GM19372 (cell line): ENCODE measurements at regions not wholly inside any gene's neighbourhood (a gene's known extent, or its start where the extent isn't known, plus 50 kb on each side); places are given as distances from the start of the nearest gene placed in this dataset.

Experiments
- ATAC-seq: cut with Tn5 transposase; IDR thresholded peaks from one replicate; pipeline ENCODE4 v1.9.1; 2021; ENCODE audit warnings: mild to moderate bottlenecking, low read depth, moderate library complexity; ENCODE audit not compliant: unreplicated experiment

DNA sequence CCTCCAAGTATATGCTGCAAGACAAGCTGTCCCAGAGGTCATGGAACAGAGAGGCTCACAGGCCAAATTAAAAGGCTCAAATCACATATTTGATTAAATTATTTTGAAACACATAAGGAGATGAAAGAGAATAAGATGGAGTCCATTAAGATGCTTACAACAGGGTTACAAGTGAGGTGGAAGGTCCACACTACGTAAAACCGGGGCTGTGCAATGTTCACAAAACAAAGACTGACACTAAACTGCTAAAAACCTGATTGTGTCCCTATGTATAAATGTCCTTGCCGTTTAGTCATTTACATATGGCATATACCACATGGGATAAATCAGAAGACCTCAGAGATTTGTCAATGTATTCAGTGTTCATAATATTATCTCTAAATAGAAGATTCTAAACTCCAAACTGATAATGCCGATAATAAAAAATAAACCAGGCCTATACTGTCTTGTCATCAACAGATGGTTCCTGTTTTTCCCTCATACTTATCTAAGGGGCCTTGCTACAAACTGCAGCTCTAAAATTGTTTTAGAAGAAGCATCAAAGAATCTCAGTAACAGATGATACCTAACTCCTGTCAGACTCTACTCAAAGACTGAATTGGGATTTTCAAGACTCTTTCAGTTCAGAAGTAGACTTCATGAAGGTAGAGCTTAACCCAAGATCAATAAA, 51.8 kb upstream of the RIPOR2 start:
- no peak for ATAC-seq

DNA sequence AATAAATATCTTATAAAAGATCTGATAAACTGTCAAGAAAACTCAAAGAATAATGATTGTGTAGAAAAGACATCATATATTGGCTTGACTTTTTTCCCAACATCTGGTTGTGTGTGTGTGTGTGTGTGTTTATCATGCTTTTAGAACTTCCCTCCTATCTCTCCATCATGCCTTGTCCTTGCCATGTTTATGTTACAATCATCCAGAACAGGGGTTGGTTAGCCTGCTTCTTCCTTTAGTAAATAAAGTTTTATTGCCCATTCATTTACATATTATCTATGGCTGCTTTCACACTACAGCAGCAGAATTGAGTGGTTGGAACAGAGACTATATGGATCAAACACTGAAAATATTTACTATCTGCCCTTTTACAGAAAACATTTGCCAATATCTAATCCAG, 52.8 kb upstream of the RIPOR2 start:
- no peak for ATAC-seq

DNA sequence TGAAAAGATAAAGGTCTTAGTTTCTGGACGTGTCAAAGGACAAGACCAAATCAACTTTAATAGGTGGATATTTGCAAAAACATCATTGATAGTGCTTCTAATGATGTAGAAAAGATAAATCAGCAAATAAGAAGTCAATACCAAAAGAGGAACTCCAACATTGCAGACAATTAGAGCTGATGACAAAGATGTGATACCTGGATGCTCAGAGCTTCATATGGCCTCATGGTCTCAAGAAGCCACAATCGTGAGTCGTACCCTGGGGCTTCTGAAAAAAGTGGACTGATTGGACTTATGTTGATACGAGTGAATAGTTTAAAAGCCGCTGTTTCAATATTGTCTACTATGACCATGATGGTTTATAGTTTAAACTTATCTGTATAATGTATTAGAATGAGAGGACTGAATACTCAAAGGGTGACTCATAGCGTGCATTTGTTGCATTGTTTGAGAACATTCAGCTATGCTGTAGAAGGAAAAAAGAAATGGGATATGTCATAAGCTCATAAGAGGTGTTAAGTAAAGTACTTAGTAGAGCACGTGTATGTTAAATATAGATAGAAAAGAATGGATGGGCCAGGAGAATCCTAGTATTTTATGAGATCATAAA, 54.6 kb upstream of the RIPOR2 start:
- ATAC-seq: no peak

DNA sequence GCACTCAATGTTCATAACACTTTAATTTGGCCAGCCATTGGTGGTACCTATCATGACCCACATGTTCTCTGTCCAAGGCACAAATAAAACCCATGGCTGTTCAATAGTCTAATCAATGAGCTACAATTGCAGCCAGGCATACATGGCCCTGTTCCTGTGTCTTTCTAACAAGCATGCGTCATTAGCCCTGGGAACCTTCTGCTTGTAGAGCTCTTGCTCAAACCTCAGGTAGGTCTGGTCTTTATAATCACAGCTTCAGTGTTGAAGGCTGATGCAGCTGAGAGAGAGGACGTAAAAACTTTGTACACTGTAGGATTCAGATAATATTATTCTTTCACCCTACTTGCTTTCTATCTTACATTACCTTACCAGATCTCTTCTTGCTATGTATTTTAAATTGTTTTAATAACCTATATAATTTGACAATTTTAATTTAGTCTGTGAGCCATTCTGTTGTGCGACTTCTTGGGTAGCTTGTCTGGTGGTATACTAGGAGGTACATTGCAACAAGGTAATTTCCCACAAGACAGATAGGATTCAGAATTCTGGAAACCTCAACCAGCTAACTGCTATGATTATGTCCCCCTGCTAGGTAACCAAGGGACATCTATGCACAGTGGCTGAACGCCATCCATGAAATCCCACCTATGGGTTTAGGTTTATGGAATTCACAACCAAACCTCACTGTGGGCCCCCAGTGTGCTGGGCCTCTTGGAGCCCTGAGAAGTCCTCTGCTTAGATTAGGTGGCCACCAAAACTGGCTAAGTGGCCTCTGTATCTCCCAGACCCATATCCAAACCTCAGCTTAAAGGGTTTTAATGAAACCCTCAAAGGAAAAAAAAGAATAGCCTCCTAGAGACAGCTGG, 55.4 kb upstream of the RIPOR2 start:
- ATAC-seq: no peak

DNA sequence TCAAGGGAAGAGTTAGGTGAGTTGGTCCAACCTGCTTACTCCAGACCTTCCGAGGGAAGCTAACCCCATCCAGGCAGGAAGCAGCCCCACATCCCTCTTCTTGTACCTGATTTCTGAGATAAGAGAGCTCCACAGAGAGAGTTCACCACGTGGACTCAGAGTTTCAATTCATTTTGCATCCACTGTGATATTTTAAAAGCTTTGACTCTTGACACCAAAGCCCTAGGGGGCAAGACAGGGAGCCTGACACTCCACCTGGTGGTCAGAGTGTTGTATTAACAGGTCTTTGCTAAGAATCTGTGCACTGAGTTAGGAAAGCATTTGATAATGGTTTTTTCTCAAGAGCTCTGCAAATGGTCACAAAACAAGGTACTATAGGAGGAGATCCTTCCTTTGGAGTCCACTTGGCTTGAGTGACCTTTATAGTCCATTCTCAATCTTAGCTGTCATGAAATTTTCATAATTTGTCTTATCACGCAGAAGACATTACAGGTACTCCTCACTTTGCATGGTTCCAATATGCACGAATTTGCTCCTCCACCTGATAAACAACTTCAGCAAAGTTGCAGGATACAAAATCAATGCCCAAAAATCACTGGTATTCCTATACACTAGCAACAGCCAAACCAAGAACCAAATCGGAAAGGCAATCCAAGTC, 56.2 kb upstream of the RIPOR2 start:
- no peak for ATAC-seq

DNA sequence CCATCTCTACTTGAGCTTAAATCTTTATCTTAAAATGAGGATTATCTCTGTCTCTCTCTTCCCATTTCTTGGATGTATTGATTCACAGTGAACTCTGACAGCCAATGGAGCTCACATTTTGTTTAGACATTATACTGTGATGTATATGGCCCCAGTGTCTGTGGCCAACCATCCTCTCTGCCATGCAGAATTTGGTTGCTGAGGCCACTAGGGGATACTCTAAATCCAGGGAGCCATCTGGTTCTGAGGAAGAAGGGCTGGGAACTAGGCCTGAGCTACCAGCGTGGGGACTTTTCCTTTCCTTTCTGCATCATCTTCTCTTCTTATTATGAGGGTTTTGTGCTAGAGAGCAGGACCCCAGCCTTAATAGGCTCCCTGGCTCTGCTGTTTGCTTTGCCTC, 59.1 kb upstream of the RIPOR2 start:
- no peak for ATAC-seq

DNA sequence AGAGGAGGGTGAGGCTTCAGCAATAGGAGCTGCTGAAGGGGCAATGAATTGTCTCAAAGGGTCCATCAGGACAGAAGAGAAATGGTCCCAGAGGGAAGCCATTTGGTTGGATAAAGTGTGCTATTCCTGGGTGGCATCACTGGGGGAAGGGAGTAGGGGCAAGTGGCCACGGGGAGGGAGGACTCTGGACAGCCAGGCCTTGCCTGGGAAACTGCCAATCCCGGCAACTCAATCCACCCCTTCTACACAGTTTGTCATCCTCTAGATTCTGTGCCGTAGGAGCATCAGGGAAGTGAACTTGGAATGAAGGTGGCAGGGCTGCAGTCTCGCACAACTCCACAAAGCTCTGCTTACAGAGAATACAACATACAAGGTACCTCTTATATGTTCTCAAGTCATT, 59.5 kb upstream of the RIPOR2 start:
- no peak for ATAC-seq

DNA sequence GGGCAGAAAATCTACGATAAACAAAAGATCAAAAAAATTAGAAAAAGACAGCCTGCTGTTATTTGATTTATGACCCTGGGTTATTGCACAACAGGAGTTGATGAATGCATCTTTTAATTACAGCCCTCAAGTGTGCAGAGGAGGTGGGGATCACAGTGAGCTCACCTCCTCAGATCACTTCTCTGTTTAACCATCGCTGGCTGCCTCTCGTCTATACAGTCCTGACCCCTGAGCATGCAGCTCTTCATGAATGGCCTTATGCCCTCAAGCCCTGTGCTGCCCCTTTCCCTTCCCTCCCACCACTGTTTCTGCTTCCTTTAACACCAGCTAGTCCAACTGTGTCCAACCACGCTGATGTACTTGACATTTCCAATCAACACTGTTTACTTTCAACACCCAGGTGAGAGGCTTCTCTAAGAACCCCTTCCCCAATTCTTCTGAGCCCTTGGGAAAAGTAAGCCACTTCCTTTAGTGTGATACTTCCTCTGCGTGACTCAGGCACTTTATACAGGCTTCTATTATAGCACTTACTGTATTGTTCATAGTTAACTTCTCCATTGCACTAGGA, 60.6 kb upstream of the RIPOR2 start:
- no peak for ATAC-seq

DNA sequence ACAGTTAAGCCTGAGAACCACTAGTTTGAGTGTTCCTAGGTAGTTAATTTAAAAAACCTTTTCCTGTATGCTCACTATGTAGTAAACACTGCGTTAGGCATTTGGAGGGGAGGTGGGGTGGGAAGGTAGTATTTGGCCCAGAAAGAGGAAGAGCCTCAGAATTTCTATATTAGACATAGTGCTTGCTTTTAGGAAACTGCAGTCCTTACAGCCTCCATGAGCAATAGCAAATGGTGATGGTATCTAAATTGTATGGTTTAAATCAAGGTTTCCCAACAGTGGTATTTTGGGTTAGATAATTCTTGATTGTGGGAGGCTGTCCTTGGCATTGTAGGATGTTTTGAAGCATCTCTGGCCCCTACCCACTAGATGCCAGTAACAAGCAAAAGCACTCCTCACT, 61.5 kb upstream of the RIPOR2 start:
- no peak for ATAC-seq

DNA sequence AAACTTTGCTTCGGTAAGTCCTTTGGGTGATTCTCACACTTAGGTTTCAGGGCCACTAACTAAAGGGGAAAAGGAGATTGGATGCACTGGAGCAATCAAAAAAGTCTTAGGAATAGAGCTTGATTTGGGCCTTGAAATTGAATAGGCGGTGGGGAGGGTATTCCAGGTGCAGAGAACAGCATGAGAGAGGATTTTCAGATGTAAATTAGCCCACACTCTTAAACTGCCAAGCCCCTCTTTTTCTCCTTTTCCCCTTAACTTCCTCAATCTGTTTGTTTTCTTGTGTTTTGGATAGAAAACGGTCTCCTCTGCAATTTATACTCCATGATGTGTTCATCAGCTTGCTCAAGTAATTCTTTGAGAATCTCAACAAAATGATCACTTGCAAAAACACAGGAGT, 62.1 kb upstream of the RIPOR2 start:
- ATAC-seq: no peak

DNA sequence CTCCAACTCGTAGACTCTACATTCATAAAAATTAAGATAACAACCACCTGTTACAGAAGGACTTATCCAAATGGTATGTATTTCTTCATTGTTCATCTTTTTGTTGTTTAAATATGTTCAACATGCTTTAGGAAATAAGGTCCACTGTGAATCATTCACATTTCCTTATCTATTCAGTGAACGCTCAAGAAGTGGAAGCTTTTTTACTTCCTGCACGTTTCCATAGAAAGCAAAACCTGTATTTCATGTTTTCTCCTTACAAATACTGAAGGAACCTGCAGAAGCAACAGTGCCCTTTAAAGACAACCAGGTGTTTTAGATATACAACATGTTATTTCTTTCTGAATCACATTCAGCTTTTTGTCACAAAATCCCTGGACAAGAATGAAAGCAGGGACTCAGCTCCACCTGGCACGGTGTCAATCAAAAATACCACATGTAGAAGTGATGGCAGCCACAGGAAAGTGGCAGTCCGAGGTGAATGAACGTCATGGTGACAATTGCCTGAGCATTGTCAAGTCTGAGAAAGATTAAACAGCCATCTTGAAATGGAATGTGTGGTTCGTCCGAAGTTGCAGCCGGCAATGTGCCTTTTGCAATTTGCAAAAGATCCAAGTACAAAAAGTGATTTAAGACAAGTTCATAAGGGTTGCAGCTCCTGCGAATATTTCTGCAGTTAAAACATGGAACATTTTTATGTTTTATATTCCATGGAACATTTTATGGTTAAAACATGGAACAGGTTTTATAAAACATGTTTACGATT, 66.7 kb upstream of the RIPOR2 start:
- no peak for ATAC-seq

DNA sequence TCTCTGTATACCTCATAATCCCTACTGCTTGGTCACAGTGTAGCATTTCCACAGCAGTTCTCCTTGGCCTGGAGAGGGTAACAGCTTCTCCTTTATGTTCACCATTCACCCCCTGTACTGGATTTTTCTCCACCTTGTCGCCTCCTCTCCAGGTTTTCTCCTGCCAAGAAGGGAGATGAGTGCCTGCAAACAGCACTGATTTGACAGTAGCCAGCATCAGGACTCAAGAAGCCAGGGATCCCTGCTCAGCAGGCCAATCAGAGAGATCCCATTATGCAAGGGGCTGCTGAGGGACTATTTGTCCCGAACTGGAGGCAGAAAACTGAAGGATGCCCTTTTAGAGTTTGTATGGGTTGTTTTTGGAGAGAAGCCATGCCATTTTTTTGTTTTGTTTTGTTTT, 68.6 kb upstream of the RIPOR2 start:
- ATAC-seq: no peak

DNA sequence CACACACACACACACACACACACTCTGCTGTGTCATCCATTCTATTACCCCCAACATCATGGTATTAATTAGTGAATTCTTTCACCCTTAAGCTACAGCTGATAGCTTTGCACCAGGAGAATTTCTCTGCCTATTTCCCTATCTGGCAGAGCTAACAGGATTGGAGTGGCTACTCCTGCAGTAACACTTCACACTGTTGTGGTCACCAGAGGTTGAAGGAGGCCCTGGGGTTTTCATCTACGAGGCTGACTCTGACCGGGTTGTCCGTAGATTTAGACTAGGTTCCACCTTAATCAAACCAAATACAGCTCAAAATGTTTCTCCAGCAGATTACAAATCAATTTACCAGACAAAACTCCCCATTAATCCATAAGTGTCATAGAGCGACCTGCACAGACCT, 69.2 kb upstream of the RIPOR2 start:
- no peak for ATAC-seq

DNA sequence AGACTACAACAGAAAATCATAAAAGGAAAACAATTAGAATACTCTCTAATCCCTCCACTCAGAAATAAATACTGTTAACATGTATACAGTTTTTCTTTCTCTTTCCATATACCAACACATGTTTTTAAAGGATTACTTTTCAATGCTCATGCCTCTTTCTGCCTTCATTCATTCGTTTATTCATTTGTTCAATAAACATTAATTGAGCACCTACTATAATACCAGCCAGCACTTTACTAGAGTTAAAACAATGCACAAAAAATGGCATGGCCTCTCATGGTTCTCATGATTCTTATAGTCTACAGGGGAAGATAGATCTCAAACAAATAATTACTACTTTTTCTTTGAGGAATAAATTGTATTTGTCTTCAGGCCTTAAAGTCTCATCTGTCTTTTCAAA, 70.3 kb upstream of the RIPOR2 start:
- no peak for ATAC-seq

DNA sequence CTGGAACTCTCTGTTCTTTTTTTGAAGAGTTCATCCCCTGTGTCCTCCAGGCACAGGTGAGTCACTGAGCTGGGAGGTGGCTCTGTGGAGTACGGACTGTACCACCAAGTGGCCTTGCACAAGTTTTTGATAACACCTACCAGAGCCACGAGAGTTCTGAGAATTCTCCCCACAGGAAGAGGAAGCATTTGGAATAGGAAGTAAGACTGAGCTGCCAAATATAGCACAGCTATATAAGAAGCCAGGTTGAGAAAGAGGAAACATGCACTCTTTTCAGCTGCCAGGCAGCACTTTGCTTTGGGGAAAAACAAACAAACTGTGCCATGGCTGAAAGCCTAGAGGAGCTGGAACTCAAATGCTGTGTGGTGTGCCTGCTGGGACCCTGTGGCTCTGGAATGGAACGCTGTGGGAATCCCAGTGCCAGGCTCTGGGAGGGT, 70.8 kb upstream of the RIPOR2 start:
- ATAC-seq: no peak

DNA sequence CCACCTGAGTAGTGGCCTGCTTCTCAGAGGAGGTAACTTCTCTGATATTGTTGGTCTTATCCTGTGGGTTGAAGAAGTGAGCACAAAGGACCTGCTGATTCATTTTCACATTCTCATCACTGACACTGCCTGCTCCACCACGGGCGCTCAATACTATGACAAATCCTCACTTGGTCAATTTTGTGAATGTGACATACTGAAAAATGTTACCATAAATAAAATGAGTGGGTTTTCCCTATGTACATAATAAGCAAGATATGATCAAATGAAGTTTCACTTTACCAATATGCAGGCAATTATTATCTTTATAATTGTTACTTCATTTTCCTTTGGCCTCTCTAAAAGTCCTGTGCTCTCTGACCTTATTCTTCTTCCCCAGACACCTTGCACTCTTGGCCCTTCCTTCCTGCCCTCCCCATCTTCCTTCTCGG, 71.5 kb upstream of the RIPOR2 start:
- ATAC-seq: peak; percentile 74

DNA sequence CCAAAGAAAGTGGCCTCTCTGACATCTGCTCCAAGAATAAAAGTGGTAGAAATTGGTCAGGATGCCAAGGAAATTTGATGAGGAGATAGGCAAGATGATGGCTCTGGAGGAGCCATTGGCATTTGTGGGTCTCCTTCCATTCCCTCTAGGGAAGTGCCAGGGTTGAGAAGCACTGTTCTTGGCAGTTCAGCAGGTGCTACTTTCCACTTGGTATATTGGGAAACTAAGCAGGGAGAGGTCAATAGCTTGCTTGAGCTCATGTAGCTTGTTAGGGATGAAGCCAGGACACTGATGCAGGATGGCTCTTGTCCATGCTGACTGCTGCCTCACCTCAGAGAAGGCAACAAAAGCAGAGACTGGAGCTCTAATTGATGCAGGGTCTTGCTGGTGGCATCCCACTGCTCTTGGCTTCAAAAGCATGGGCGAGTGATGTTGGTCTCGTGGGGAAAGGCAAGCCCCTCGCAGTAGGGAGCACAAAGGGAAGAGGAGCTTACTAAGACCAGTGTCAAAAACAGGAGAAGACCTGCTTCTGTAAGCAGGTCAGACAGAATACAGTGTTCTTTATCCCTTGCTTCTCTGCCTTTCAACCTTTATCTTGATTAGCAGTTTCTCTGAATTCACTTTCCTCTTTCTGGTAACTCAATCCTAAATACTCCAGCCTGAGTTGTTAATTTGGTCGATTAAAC, 73.1 kb upstream of the RIPOR2 start:
- ATAC-seq: no peak

DNA sequence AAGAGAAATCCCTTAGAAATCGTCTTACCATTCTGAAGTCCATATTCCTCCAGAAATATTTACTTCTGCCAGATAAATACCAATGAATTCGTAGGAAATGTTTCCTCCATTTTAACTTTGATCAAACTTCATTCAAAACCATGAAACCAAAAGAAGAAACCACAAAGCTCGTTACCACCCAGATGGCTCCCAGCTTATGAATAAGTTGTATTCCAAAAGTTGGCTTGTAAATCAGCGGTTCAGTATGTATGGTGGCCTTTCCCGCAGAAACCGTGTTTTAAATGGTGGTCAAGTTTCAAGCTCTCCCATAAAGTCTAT, 73.6 kb upstream of the RIPOR2 start:
- ATAC-seq: no peak

DNA sequence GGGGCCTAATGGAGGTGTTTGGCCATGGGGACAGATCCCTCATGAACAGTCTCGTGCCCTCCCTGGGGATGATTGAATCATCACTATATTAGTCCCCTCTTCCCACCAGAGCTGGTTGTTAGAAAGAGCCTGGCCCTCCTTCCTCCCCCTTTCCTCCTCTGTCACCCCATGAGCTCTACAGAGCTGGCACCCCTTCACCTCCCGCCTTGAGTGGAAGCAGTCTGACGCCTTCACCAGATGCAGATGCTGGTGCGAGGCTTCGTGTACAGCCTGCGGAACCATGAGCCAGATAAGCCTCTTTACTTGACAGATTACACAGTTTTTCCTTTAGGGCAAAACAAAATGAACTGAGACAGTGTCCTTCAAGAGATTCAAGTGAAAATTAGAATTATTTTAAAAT, 74.4 kb upstream of the RIPOR2 start:
- no peak for ATAC-seq
